Activated CD4-positive, alpha-beta T cell treated with anti-CD3 and anti-CD28 coated beads, Interleukin-2, amount 10 ng/mL, durations not matched to agents 24 days and 14 days (primary cell): ENCODE measurements at regions not wholly inside any gene's neighbourhood (a gene's known extent, or its start where the extent isn't known, plus 50 kb on each side); places are given as distances from the start of the nearest gene placed in this dataset.

Source experiments
- DNase-seq: peaks from one replicate; pipeline ENCODE4 v3.0.0; 2022
- H3K27ac Mint-ChIP-seq: one replicate; pipeline ENCODE4 v1.8.0; 2022; ENCODE audit warnings: mild to moderate bottlenecking, mixed read lengths
- H3K27me3 Mint-ChIP-seq: one replicate; pipeline ENCODE4 v1.8.0; 2022; ENCODE audit warnings: mixed read lengths
- H3K36me3 Mint-ChIP-seq: one replicate; pipeline ENCODE4 v1.8.0; 2022; ENCODE audit warnings: low read depth, mild to moderate bottlenecking, mixed read lengths
- H3K4me1 Mint-ChIP-seq: one replicate; pipeline ENCODE4 v1.8.0; 2021; ENCODE audit warnings: mixed read lengths
- H3K4me3 Mint-ChIP-seq: one replicate; pipeline ENCODE4 v1.8.0; 2022; ENCODE audit warnings: mild to moderate bottlenecking, moderate library complexity, mixed read lengths
- H3K9me3 Mint-ChIP-seq: one replicate; pipeline ENCODE4 v1.8.0; 2021; ENCODE audit warnings: mixed read lengths
- intact Hi-C: fragments of 100-400 bp; cut with micrococcal nuclease; formaldehyde crosslinking; loops from one replicate; pipeline ENCODE4 v1.15.1; 2023

- no peaks in the 10 kb centered on the region for H3K27me3 Mint-ChIP-seq
- H3K27ac Mint-ChIP-seq: no peak overlapping the region
- H3K4me1 Mint-ChIP-seq: no peaks in the 10 kb centered on the region
Measured at GRCh38 chr17:71417142-71417541, 703.7 kb upstream of the SOX9 start.

GRCh38 chr17:71422968-71423367 lies 697.9 kb upstream of the SOX9 start:
- Mint-ChIP-seq H3K27me3 (no peaks in the 10 kb centered on the region), H3K9me3 (no peaks in the 10 kb centered on the region), H3K4me1 (no peaks in the 10 kb centered on the region), H3K27ac (no peak overlapping the region), H3K4me3 (no peak overlapping the region), H3K36me3 (no peaks in the 10 kb centered on the region)
- DNase-seq: no peak
- intact Hi-C loops: no loop called here

More at GRCh38 chr17:71417142-71417541, 703.7 kb upstream of the SOX9 start:
- DNase-seq: no peak
- peaks cover 4% of the 10 kb centered on the region for H3K9me3 Mint-ChIP-seq
- intact Hi-C loops: no loop called here
- no peaks in the 10 kb centered on the region for H3K36me3 Mint-ChIP-seq
- H3K4me3 Mint-ChIP-seq: no peak overlapping the region

GRCh38 chr17:71423871-71424546 lies 696.8 kb upstream of the SOX9 start:
- H3K27me3 Mint-ChIP-seq: no peaks in the 10 kb centered on the region
- intact Hi-C loops: no loop called here

GRCh38 chr17:71427801-71428200 lies 693.0 kb upstream of the SOX9 start:
- Mint-ChIP-seq H3K27me3 (no peaks in the 10 kb centered on the region), H3K36me3 (no peaks in the 10 kb centered on the region), H3K4me1 (no peaks in the 10 kb centered on the region), H3K4me3 (no peak overlapping the region), H3K27ac (no peak overlapping the region), H3K9me3 (peaks cover 4% of the 10 kb centered on the region)
- intact Hi-C loops: no loop called here
- DNase-seq: no peak

More at GRCh38 chr17:71423871-71424546, 696.8 kb upstream of the SOX9 start:
- peaks cover 4% of the 10 kb centered on the region for H3K9me3 Mint-ChIP-seq
- H3K27ac Mint-ChIP-seq: no peak overlapping the region
- no peaks in the 10 kb centered on the region for H3K36me3 Mint-ChIP-seq
- no peaks in the 10 kb centered on the region for H3K4me1 Mint-ChIP-seq
- no peak for DNase-seq
- no peak overlapping the region for H3K4me3 Mint-ChIP-seq

GRCh38 chr17:71428897-71429296 lies 691.9 kb upstream of the SOX9 start:
- no peaks in the 10 kb centered on the region for H3K27me3 Mint-ChIP-seq
- no peaks in the 10 kb centered on the region for H3K36me3 Mint-ChIP-seq
- H3K4me3 Mint-ChIP-seq: no peak overlapping the region
- peaks cover 4% of the 10 kb centered on the region for H3K9me3 Mint-ChIP-seq
- DNase-seq: no peak
- H3K4me1 Mint-ChIP-seq: no peaks in the 10 kb centered on the region
- intact Hi-C loops: no loop called here
- H3K27ac Mint-ChIP-seq: no peak overlapping the region

GRCh38 chr17:71430281-71430680 lies 690.5 kb upstream of the SOX9 start:
- Mint-ChIP-seq H3K36me3 (no peaks in the 10 kb centered on the region), H3K9me3 (peaks cover 4% of the 10 kb centered on the region), H3K4me3 (no peak overlapping the region), H3K27ac (no peak overlapping the region), H3K4me1 (no peaks in the 10 kb centered on the region), H3K27me3 (no peaks in the 10 kb centered on the region)
- intact Hi-C loops: no loop called here
- no peak for DNase-seq

- intact Hi-C loops: no loop called here
- no peaks in the 10 kb centered on the region for H3K4me1 Mint-ChIP-seq
- H3K9me3 Mint-ChIP-seq: peaks cover 4% of the 10 kb centered on the region
- H3K4me3 Mint-ChIP-seq: no peak overlapping the region
- no peak overlapping the region for H3K27ac Mint-ChIP-seq
- no peaks in the 10 kb centered on the region for H3K36me3 Mint-ChIP-seq
- DNase-seq: no peak
- H3K27me3 Mint-ChIP-seq: no peaks in the 10 kb centered on the region
Measured at GRCh38 chr17:71431146-71431545, 689.7 kb upstream of the SOX9 start.

GRCh38 chr17:71432378-71433315 lies 688.2 kb upstream of the SOX9 start:
- intact Hi-C loops: no loop called here
- no peak overlapping the region for H3K4me3 Mint-ChIP-seq
- no peaks in the 10 kb centered on the region for H3K4me1 Mint-ChIP-seq
- no peak overlapping the region for H3K27ac Mint-ChIP-seq
- H3K27me3 Mint-ChIP-seq: no peaks in the 10 kb centered on the region
- H3K9me3 Mint-ChIP-seq: peaks cover 4% of the 10 kb centered on the region
- no peaks in the 10 kb centered on the region for H3K36me3 Mint-ChIP-seq
- no peak for DNase-seq

GRCh38 chr17:71434716-71435115 lies 686.1 kb upstream of the SOX9 start:
- no peaks in the 10 kb centered on the region for H3K27me3 Mint-ChIP-seq
- H3K4me3 Mint-ChIP-seq: no peak overlapping the region
- no peaks in the 10 kb centered on the region for H3K9me3 Mint-ChIP-seq
- H3K36me3 Mint-ChIP-seq: no peaks in the 10 kb centered on the region
- intact Hi-C loops: no loop called here
- no peak for DNase-seq
- H3K4me1 Mint-ChIP-seq: no peaks in the 10 kb centered on the region
- H3K27ac Mint-ChIP-seq: no peak overlapping the region

GRCh38 chr17:71436479-71436878 lies 684.3 kb upstream of the SOX9 start:
- H3K4me3 Mint-ChIP-seq: no peak overlapping the region
- no peaks in the 10 kb centered on the region for H3K36me3 Mint-ChIP-seq
- H3K27ac Mint-ChIP-seq: no peak overlapping the region
- peaks cover 4% of the 10 kb centered on the region for H3K9me3 Mint-ChIP-seq
- DNase-seq: no peak
- H3K4me1 Mint-ChIP-seq: no peaks in the 10 kb centered on the region
- H3K27me3 Mint-ChIP-seq: no peaks in the 10 kb centered on the region
- intact Hi-C loops: no loop called here

GRCh38 chr17:71437166-71437565 lies 683.7 kb upstream of the SOX9 start:
- Mint-ChIP-seq H3K36me3 (no peaks in the 10 kb centered on the region), H3K4me1 (no peaks in the 10 kb centered on the region), H3K9me3 (peaks cover 4% of the 10 kb centered on the region), H3K4me3 (no peak overlapping the region), H3K27ac (no peak overlapping the region), H3K27me3 (no peaks in the 10 kb centered on the region)
- intact Hi-C loops: no loop called here
- no peak for DNase-seq

GRCh38 chr17:71438631-71439146 lies 682.1 kb upstream of the SOX9 start:
- Mint-ChIP-seq H3K36me3 (no peaks in the 10 kb centered on the region), H3K4me1 (no peaks in the 10 kb centered on the region), H3K4me3 (no peak overlapping the region), H3K27ac (no peak overlapping the region), H3K27me3 (no peaks in the 10 kb centered on the region), H3K9me3 (peaks cover 4% of the 10 kb centered on the region)
- no peak for DNase-seq
- intact Hi-C loops: no loop called here

- no peaks in the 10 kb centered on the region for H3K36me3 Mint-ChIP-seq
- H3K27me3 Mint-ChIP-seq: no peaks in the 10 kb centered on the region
- DNase-seq: no peak
- no peak overlapping the region for H3K27ac Mint-ChIP-seq
- no peak overlapping the region for H3K4me3 Mint-ChIP-seq
- no peaks in the 10 kb centered on the region for H3K4me1 Mint-ChIP-seq
- intact Hi-C loops: no loop called here
- peaks cover 4% of the 10 kb centered on the region for H3K9me3 Mint-ChIP-seq
Measured at GRCh38 chr17:71440513-71440912, 680.3 kb upstream of the SOX9 start.

GRCh38 chr17:71441098-71441497 lies 679.7 kb upstream of the SOX9 start:
- Mint-ChIP-seq H3K4me3 (no peak overlapping the region), H3K4me1 (no peaks in the 10 kb centered on the region), H3K36me3 (no peaks in the 10 kb centered on the region), H3K9me3 (peaks cover 4% of the 10 kb centered on the region), H3K27me3 (no peaks in the 10 kb centered on the region), H3K27ac (no peak overlapping the region)
- DNase-seq: no peak
- intact Hi-C loops: no loop called here
